AG09309 (cell line): ENCODE measurements at regions not wholly inside any gene's neighbourhood (a gene's known extent, or its start where the extent isn't known, plus 50 kb on each side); places are given as distances from the start of the nearest gene placed in this dataset.

ENCODE experiments used
- DNase-seq: peaks from one replicate; pipeline ENCODE4 v3.0.0-alpha.2; 2010; ENCODE audit warnings: low read depth
- H3K4me3 ChIP-seq: 2 replicates; pipeline ENCODE4 v1.5.1; 2011; ENCODE audit warnings: mild to moderate bottlenecking, low read depth, low read length, moderate library complexity; ENCODE audit not compliant: control insufficient read depth
- TF ChIP-seq, protein P1 (sequence below): IDR thresholded peaks from 2 replicates; pipeline ENCODE4 v1.5.1; 2011; ENCODE audit warnings: mild to moderate bottlenecking, low read depth, low read length, inconsistent platforms; ENCODE audit not compliant: insufficient read depth, control insufficient read depth; ENCODE audit errors: missing control alignments

DNA sequence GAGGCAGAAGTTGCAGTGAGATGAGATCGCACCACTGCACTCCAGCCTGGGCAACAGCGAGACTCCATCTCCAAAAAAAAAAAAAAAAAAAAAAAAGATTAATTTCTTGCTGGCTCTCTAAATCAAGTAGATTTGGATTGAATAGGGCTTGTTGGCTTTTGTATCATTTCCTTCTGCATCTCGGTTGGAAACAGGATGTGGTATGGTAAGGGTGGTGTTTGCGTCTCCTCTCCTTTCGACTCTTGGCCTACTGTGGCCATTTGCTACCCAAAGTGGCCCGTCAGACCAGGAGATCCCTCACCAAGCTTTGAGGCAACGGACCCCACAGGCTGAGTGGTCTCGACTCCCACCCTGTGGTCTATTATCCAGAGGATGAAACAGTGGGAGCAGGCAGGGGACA lies 168.0 kb upstream of the IRX3 start:
- H3K4me3 ChIP-seq, result no peak overlapping the region
- DNase-seq, result no peak
- TF ChIP-seq, protein P1, sequence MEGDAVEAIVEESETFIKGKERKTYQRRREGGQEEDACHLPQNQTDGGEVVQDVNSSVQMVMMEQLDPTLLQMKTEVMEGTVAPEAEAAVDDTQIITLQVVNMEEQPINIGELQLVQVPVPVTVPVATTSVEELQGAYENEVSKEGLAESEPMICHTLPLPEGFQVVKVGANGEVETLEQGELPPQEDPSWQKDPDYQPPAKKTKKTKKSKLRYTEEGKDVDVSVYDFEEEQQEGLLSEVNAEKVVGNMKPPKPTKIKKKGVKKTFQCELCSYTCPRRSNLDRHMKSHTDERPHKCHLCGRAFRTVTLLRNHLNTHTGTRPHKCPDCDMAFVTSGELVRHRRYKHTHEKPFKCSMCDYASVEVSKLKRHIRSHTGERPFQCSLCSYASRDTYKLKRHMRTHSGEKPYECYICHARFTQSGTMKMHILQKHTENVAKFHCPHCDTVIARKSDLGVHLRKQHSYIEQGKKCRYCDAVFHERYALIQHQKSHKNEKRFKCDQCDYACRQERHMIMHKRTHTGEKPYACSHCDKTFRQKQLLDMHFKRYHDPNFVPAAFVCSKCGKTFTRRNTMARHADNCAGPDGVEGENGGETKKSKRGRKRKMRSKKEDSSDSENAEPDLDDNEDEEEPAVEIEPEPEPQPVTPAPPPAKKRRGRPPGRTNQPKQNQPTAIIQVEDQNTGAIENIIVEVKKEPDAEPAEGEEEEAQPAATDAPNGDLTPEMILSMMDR, result no peak

DNA sequence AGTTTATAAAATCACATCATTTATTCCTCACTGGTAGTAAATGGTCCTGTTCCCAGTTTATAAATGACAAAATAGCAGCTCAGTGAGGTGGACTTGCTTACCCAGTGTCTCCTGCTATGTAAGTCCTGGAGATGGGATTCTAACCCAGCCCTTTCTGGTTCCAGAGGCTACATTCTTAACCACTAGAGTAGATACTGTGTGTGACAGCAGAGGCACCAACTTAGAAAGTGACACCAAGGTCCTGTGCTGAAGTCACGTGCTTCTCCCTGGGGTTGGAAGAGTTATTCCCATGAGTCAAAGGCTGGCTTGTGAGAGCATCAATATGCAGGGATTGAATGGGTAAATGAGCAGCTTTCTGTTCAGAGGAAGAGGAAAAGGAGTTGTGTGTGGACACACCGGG lies 167.3 kb upstream of the IRX3 start:
- no peak for DNase-seq
- no peak overlapping the region for H3K4me3 ChIP-seq
- TF ChIP-seq, protein P1, result no peak

DNA sequence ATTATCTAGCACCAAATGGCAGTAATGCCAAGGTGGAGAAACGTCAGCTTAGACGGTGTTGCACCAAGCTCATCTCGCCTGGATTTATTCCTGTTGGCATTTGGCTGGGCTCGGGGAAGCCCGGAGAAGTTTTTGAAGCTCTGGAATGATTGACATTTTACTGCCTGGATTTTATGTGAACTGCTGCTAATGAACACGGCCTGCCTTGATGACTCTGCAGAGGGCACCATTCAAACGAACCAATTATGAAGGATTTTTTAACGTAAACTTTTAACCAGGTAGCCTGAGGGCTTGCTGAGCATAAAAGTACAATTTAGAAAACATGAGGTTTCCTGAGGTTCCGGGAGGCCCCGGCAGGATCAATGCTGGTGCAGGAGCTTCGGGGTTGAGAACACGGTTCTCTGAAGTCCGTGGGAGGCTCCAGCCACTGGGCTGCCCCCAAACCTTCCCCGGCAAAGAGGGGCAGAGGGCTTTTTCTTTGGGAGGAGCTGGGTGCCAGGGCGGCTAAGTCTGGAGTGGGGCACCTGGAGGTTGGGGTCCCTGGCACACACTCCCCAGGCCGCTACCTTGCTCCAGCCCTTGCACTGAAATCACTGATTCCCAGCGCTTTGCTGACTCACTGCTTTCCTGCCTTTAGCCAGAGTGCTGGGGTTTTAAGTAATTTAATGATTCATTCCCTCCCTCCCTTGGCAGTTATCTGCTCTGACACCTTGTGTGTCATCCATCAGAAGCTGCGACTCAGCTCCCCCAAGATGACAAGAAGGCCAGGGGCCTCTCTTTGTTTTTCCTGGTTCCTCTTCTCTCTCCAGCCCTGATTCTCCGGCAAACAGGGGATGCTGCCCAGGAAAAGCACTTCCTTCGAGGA lies 161.2 kb upstream of the IRX3 start:
- DNase-seq, result peak; percentile 70
- no peak overlapping the region for H3K4me3 ChIP-seq
- TF ChIP-seq, protein P1, result no peak

DNA sequence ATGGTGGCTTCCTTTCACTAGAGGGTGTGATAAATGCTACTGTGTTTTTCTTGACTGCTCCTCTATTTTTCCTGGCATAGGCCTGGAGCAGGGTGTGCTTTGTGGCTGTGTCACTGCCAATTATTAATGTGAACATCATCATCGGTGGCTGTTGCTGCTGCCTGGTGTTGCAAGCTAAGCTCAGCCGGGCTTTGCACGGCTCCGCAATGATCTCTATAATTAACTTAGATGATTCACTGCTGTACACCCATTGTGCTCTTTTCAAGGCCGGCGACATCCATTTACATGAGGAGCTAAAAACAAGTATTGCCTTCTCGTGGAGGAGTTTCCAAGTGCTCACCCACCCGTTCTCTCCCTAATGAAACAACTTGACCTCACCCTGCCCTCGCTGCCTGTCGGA lies 160.1 kb upstream of the IRX3 start:
- H3K4me3 ChIP-seq, result no peak overlapping the region
- DNase-seq, result peak; percentile 83
- TF ChIP-seq, protein P1, result no peak

DNA sequence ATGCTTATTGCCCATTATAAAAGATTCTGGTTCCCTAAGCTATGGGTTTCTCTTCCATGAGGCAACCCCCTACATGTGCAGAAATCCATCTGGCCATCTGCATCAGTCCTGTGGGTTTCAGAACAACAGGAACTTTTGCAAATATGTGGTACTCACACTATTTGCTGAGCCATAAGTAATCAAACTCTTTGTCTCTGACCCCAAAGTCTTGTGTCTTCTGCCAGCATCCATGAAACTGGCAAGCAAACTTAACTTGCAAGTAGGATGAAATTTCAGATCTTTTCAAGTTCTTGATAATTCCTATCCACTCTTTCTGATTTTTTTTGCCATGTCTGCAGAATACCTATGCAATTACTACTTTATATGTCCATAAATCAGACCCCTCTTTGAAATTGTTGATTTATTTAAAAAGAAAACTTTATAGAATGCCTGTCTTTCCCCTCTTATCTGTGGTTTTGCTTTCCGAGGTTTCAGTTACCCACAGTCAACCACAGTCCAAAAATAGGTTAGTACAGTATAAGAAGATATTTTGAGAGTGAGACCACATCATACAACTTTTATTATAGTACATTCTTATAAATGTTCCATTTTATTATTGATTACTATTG lies 158.4 kb upstream of the IRX3 start:
- TF ChIP-seq, protein P1, result no peak
- no peak overlapping the region for H3K4me3 ChIP-seq
- DNase-seq, result no peak

DNA sequence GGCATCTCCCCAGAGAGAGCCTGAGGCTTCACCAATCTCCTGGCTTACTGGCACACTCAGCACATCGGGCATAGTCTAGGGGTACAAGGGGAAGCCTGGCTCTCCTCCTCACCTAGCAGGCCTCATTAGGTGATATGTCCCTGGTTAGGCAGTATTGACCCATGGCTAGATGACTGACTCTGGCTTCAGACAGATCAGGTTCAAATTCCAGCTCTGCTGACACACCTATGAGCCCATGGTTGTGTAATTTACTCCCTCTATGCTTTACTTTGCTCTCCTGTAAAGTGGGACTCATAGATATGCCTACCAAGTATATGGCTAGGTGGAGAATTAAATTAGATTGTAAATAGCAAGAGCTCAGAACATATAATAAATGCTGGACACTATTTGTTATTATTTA lies 157.3 kb upstream of the IRX3 start:
- no peak overlapping the region for H3K4me3 ChIP-seq
- DNase-seq, result no peak
- TF ChIP-seq, protein P1, result no peak
